GM19372 (cell line): ENCODE measurements at regions not wholly inside any gene's neighbourhood (a gene's known extent, or its start where the extent isn't known, plus 50 kb on each side); places are given as distances from the start of the nearest gene placed in this dataset.
"Not testable (repeated sequence)": the region's sequence is repeated elsewhere in the genome, so short reads cannot be mapped to it uniquely, and the experiment has no call there.

ENCODE experiments used
- ATAC-seq: cut with Tn5 transposase; IDR thresholded peaks from one replicate; pipeline ENCODE4 v1.9.1; 2021; ENCODE audit warnings: mild to moderate bottlenecking, low read depth, moderate library complexity; ENCODE audit not compliant: unreplicated experiment

GRCh38 chr10:71099731-71100361 is 112.5 kb upstream of the UNC5B start:
- ATAC-seq, result no peak

- ATAC-seq, result no peak
Measured at GRCh38 chr10:71103961-71104360, 108.4 kb upstream of the UNC5B start.

- not testable (repeated sequence) for ATAC-seq
Measured at GRCh38 chr10:71106151-71106550, 106.2 kb upstream of the UNC5B start.

DNA sequence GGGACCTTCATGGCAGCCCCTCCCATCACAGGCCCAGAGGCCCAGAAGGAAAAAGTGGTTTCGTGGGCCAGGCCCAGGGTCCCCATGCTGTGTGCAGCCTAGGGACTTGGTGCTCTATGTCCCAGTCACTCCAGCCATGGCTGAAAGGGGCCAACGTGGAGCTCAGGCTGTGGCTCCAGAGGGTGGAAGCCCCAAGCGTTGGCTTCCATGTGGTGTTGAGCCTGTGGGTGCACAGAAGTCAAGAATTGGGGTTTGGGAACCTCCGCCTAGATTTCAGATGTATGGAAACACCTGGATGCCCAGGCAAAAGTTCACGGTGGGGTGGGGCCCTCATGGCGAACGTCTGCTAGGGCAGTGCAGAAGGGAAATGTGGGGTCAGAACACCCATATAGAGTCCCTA is 105.3 kb upstream of the UNC5B start:
- not testable (repeated sequence) for ATAC-seq

DNA sequence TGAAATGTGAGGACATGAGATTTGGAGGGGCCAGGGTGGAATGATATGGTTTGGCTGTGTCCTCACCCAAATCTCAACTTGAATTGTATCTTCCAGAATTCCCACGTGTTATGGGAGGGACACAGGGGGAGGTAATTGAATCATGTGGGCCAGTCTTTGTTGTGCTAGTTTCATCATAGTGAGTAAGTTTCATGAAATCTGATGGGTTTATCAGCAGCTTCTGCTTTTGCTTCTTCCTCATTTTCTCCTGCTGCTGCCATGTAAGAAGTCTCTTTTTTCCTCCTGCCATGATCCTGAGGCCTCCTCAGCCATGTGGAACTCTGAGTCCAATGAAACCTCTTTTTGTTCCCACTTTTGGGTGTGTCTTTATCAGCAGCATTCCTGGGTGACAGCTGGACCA is 104.3 kb upstream of the UNC5B start:
- ATAC-seq, result not testable (repeated sequence)

- no peak for ATAC-seq
Measured at GRCh38 chr10:71112138-71112785, 100.1 kb upstream of the UNC5B start.

GRCh38 chr10:71116426-71116825 is 95.9 kb upstream of the UNC5B start:
- ATAC-seq, result no peak

DNA sequence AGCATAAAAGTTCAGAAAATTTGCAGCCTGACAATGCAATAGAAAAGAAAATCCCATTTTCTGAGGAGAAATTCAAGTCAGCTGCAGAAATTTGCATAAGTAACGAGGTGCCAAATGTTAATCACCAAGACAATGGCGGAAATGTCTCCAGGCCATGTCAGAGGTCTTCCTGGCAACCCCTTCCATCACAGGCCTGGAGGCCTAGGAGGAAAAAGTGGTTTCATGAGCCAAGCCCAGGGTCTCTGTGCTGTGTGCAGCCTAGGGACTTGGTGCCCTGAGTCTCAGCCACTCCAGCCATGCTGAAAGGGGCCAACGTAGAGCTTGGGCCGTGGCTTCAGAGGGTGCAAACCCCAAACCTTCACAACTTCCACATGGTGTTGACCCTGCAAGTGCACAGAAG is 94.8 kb upstream of the UNC5B start:
- not testable (repeated sequence) for ATAC-seq

DNA sequence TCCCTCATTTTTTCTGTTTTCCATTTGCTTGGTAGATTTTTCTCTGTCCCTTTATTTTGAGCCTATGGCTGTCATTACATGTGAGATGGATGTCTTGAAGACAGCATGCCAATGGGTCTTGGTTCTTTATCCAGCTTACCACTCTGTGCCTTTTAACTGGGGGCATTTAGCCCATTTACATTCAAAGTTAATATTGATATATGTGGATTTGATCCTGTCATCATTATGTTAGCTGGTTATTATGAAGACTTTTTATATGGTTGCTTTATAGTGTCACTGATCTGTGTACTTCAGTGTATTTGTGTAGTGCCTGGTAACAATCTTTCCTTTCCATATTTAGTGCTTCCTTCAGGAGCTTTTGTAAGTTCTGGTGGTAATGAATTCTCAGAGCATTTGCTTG is 89.3 kb upstream of the UNC5B start:
- ATAC-seq, result no peak

GRCh38 chr10:71124921-71125748 is 87.2 kb upstream of the UNC5B start:
- no peak for ATAC-seq

DNA sequence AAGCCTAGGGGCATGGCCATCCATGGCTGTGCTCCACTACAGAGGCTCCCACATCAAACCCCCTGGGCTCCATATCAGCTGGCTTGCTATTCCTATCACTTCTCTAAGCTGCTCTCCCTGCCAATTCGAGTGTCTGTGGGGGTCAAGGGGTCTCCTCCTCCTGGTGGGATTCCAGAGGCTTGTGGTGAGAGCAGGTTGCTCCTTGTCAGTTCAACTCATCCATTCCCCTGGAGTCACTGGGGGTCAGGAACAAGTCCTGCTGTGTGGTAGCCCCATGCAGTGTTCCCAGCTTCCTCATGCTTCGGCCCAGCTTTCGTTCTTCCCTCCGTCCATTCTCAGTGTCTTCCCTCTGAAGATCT is 86.6 kb upstream of the UNC5B start:
- ATAC-seq, result no peak

DNA sequence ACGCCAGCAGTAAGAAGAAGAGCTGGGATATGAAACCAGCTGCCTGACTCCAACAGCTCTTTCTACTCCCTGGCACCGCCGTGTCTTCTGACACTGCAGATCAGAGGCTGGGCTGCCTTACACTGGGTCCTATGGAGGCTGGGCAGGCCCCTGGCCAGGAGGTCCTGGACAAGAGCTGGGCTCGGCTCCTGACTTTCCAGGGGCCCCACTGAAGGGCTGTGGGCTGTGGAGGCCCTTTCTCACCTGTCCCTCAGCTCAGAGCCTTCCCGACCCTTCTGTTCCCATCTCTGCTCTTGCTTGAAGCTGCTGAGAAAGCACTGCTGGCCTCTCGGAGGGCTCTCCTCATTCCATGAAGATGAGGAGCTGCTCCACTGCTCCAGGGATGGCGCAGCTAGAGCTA is 85.9 kb upstream of the UNC5B start:
- no peak for ATAC-seq

DNA sequence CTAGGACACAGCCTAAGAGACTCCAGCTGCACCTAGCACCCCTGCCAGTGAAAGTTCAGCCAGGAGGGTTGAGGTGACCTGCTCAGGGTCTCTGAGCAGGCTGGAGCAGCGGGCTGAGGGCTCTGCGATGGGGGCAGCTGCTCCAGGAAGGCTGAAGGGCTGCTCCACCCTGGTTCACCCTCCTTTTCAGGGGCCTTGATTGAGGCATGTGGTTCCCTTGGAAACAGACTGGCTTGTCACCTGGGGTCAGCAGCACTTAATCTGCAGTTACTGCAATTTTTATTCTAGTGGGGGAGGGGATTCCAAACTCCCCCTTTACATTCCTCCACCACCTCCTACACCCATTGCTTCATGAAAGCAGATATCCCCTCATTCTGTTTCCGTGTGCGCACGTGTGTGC is 85.3 kb upstream of the UNC5B start:
- ATAC-seq, result no peak

GRCh38 chr10:71127773-71128172 is 84.6 kb upstream of the UNC5B start:
- no peak for ATAC-seq

DNA sequence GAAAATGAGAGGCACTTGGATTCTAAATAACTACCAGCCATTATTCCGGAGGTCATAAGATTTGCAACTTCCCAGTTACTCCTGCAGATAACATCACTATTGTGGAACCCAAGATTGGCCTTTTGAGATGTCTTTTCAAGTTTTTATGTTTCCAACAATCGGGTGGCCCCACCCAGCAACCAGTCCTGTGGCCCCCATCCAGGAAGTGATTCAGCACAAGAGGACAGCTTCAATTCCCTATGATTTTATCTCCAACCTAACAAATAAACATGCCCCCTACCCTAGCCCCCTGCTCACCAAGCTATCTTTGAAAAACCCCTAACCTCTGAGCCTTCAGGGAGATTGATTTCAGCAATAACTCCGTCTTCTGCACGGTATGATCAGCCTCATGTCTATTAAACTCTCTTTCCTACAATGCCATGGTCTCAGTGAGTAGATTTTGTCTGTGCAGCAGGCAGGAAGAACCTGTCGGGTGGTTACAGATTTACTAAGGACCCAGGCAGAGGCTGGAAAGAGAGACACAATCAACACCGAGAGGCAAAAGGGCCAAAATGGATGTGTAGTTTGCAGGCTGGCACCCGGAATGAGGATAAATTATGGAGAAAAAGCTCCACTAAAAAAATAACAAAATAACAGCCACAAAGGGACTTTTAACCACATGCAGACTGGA is 83.9 kb upstream of the UNC5B start:
- no peak for ATAC-seq

GRCh38 chr10:71131096-71131495 is 81.3 kb upstream of the UNC5B start:
- ATAC-seq, result no peak

DNA sequence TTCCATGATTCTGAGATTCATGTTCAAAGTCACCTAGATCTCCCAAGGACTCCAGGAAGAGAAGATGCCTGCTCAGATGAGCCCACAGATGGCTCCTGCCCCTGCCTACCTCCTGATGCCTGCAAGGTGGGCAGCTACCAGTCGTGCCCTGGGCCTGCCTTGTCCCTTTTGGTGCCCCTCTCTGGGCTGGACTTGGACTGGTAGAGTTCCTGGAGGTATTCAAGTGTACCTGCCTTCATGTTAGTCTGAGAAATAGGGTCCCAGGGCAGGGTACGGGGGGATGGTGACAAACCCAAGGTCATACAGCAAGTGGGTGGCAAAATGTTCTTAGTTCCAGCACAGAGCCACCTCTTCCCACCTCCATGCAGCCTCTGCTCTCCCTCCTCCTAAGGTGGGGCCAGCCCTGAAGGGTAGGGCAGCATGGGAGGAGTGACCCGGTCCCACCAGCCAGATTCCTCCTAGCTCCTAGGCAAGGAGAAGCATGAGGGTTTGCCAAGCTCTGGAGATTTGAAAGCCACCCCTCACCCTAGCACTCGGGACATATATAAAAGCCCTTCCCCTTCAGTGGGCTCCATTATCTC is 80.8 kb upstream of the UNC5B start:
- ATAC-seq, result no peak

DNA sequence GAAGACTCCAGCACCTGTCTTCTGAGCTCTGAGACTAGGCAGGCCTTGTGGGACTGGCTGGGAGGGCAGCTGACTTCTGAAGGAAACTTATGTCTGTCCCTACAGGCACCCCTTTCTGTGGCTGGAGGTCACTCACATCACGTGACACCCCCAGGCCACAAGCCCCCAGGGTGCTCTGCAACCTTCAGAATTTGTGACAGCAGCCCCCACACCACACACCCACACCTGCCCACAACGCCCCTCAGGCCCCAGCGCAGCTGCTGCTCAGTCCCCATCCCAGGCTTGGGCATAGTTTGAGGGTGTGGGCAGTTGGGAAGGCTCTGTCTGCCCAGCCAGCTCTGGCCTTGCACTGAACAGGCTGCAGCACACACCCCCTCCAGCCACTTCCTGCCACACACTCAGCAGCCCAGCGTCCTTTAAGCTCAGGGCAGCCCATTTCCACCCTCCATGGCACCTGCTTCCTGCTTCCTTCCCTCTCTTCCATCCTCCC is 80.0 kb upstream of the UNC5B start:
- ATAC-seq, result no peak

- no peak for ATAC-seq
Measured at GRCh38 chr10:71133710-71134686, 78.4 kb upstream of the UNC5B start.
